Cardiac septum (tissue), 1 donor: ENCODE measurements at regions not wholly inside any gene's neighbourhood (a gene's known extent, or its start where the extent isn't known, plus 50 kb on each side); places are given as distances from the start of the nearest gene placed in this dataset.
"Not testable (repeated sequence)": the region's sequence is repeated elsewhere in the genome, so short reads cannot be mapped to it uniquely, and the experiment has no call there.

Experiments
- DNase-seq: peaks from one replicate; pipeline ENCODE4 v3.0.0-alpha.2; 2020; ENCODE audit warnings: low spot score
- intact Hi-C: fragments of 100-400 bp; cut with DNase I; formaldehyde crosslinking; loops from one replicate; pipeline ENCODE4 v1.14.0; 2022
- donor health status: DM: no; HTN: no; CAD: no.

GRCh38 chr12:124658806-124659402 lies 91.5 kb upstream of the NCOR2 start:
- no peak for DNase-seq
- intact Hi-C loops = no loop called here

GRCh38 chr12:124658302-124658701 lies 90.9 kb upstream of the NCOR2 start:
- no peak for DNase-seq
- intact Hi-C loops = no loop called here

- intact Hi-C loops = no loop called here
- DNase-seq = no peak
These were observed 89.6 kb upstream of the NCOR2 start for GRCh38 chr12:124656947-124657434.

- peak; percentile 89 for DNase-seq
- intact Hi-C loops = loop anchor here (2.0 kb wide), 3 partner anchors 25 to 87 kb away; no protein-coding TSS in a partner anchor
These were observed 88.5 kb upstream of the NCOR2 start for GRCh38 chr12:124655698-124656516.

- intact Hi-C loops = loop anchor here (2.0 kb wide), 3 partner anchors 26 to 86 kb away; no protein-coding TSS in a partner anchor
- DNase-seq = peak; percentile 84
These were observed 87.8 kb upstream of the NCOR2 start for GRCh38 chr12:124655048-124655697.

- intact Hi-C loops = loop anchor here (2.0 to 5.0 kb wide), 4 partner anchors 26 to 86 kb away; no protein-coding TSS in a partner anchor
- DNase-seq = no peak
These were observed 87.2 kb upstream of the NCOR2 start for GRCh38 chr12:124654666-124655047.

- intact Hi-C loops = loop anchor here (5.0 kb wide), 1 partner anchor 66 kb away; no protein-coding TSS in a partner anchor
- DNase-seq = no peak
These were observed 85.9 kb upstream of the NCOR2 start for GRCh38 chr12:124653169-124653931.

GRCh38 chr12:124652661-124653060 lies 85.2 kb upstream of the NCOR2 start:
- intact Hi-C loops = loop anchor here (5.0 kb wide), 1 partner anchor 65 kb away; no protein-coding TSS in a partner anchor
- no peak for DNase-seq

- DNase-seq = no peak
These were observed 84.3 kb upstream of the NCOR2 start for GRCh38 chr12:124651516-124652273.

GRCh38 chr12:124650912-124651311 lies 83.5 kb upstream of the NCOR2 start:
- intact Hi-C loops = loop anchor here (5.0 kb wide), 1 partner anchor 64 kb away; no protein-coding TSS in a partner anchor
- DNase-seq = no peak

More at GRCh38 chr12:124651516-124652273, 84.3 kb upstream of the NCOR2 start:
- intact Hi-C loops = loop anchor here (5.0 kb wide), 1 partner anchor 64 kb away; no protein-coding TSS in a partner anchor

- intact Hi-C loops = no loop called here
- DNase-seq = no peak
These were observed 81.4 kb upstream of the NCOR2 start for GRCh38 chr12:124648710-124649384.

GRCh38 chr12:124647316-124647715 lies 79.9 kb upstream of the NCOR2 start:
- no peak for DNase-seq
- intact Hi-C loops = no loop called here

- no peak for DNase-seq
- intact Hi-C loops = no loop called here
These were observed 79.2 kb upstream of the NCOR2 start for GRCh38 chr12:124646385-124647230.

- no peak for DNase-seq
- intact Hi-C loops = no loop called here
These were observed 78.3 kb upstream of the NCOR2 start for GRCh38 chr12:124645530-124646244.

- intact Hi-C loops, DNase-seq: not testable (repeated sequence)
These were observed 76.4 kb upstream of the NCOR2 start for GRCh38 chr12:124643768-124644167.

- intact Hi-C loops = no loop called here
- no peak for DNase-seq
These were observed 74.7 kb upstream of the NCOR2 start for GRCh38 chr12:124642105-124642504.

- DNase-seq = no peak
- intact Hi-C loops = no loop called here
These were observed 74.2 kb upstream of the NCOR2 start for GRCh38 chr12:124641591-124641990.
